HCT116 (cell line): ENCODE measurements at regions not wholly inside any gene's neighbourhood (a gene's known extent, or its start where the extent isn't known, plus 50 kb on each side); places are given as distances from the start of the nearest gene placed in this dataset.

Experiments
- ATAC-seq: fragments of 200-7000 bp; cut with Tn5 transposase; 2 replicates; pipeline ENCODE4 v1.9.1; 2020; ENCODE audit warnings: mild to moderate bottlenecking, moderate library complexity
- BruUV-seq: library from RNA; stranded (reverse); fragments of 400-500 nt; replicated peaks from 2 replicates; lab custom pipeline; 2021; lab: Mats Ljungman, UMichigan
- CTCF ChIA-PET: fragments of 300-600 bp; sonication (Branson Sonifier 250); formaldehyde crosslinking; loops from one replicate; lab custom pipeline; 2021; ENCODE audit warnings: antibody characterized with exemption; lab: Charles Lee
- POLR2A ChIA-PET: fragments of 300-600, 350-600 bp; sonication (Branson Sonifier 250); formaldehyde crosslinking; loops from one replicate; lab custom pipeline; 2021; ENCODE audit warnings: antibody characterized with exemption; lab: Charles Lee
- RAD21 ChIA-PET, 2 experiments: fragments of 300-600 bp; sonication (Branson Sonifier 250); formaldehyde crosslinking; loops; one replicate each; lab custom pipeline; 2023; ENCODE audit warnings: low total read pairs in 2 of 2; ENCODE audit not compliant: uncharacterized antibody in 2 of 2, unreplicated experiment in 2 of 2, low non-redundant PET in 1 of 2; lab: Charles Lee
- DNase-seq: peaks from one replicate; pipeline ENCODE4 v3.0.0-alpha.2; 2010; ENCODE audit warnings: low read depth, low spot score
- H2AFZ ChIP-seq: fragments of 200-600 bp; shearing (Covaris generic), sonication (generic); 2 replicates; pipeline ENCODE4 v1.6.1; 2017; ENCODE audit warnings: low read depth, mixed run types, mixed read lengths, antibody characterized with exemption, low read length; ENCODE audit not compliant: poor library complexity, severe bottlenecking
- H3K27ac ChIP-seq: 2 replicates; pipeline ENCODE4 v1.5.1; 2012; ENCODE audit warnings: low read depth, low read length
- H3K27me3 ChIP-seq: fragments of 200-600 bp; sonication (generic); 2 replicates; pipeline ENCODE4 v1.6.1; 2016; ENCODE audit warnings: mixed run types, low read length, mixed read lengths; ENCODE audit not compliant: insufficient read depth
- H3K36me3 ChIP-seq, 2 experiments: fragments of 200-500 bp in 1 of 2; fragments of 200-600 bp in 1 of 2; sonication (Bioruptor generic) in 1 of 2; sonication (generic) in 1 of 2; 2 replicates each; pipeline versions ENCODE4 v1.5.1 to v1.6.1; 2014 to 2016; ENCODE audit warnings: low read length in 2 of 2, inconsistent platforms in 1 of 2, mixed read lengths in 1 of 2, mixed run types in 1 of 2; ENCODE audit not compliant: insufficient read depth in 2 of 2, control insufficient read depth in 1 of 2
- H3K4me1 ChIP-seq, 2 experiments: fragments of 200-600 bp in 1 of 2; sonication (generic) in 1 of 2; 2 replicates each; pipeline versions ENCODE4 v1.5.1 to v1.6.1; 2012 to 2017; ENCODE audit warnings: low read length in 2 of 2, inconsistent platforms in 1 of 2, mild to moderate bottlenecking in 1 of 2, mixed read lengths in 1 of 2, mixed run types in 1 of 2, moderate library complexity in 1 of 2; ENCODE audit not compliant: insufficient read depth in 2 of 2, control insufficient read depth in 1 of 2
- H3K4me2 ChIP-seq: fragments of 200-600 bp; sonication (generic); 2 replicates; pipeline ENCODE4 v1.6.1; 2017; ENCODE audit warnings: mixed run types, low read length, mixed read lengths
- H3K4me3 ChIP-seq, 2 experiments: fragments of 200-600 bp in 1 of 2; sonication (generic) in 1 of 2; replicated peaks in 1 of 2; 2 replicates each; pipeline ENCODE4 v1.5.1; 2011 to 2016; ENCODE audit warnings: low read length in 2 of 2, control low read depth in 1 of 2, low read depth in 1 of 2, mild to moderate bottlenecking in 1 of 2, mixed read lengths in 1 of 2, mixed run types in 1 of 2
- H3K79me2 ChIP-seq: fragments of 200-600 bp; sonication (generic); 2 replicates; pipeline ENCODE4 v1.6.1; 2017; ENCODE audit warnings: mild to moderate bottlenecking, mixed run types, low read length, moderate library complexity, mixed read lengths; ENCODE audit not compliant: insufficient read depth
- H3K9ac ChIP-seq: fragments of 200-600 bp; sonication (generic); 2 replicates; pipeline ENCODE4 v1.6.1; 2016; ENCODE audit warnings: low read length, mixed read lengths
- H3K9me2 ChIP-seq: fragments of 200-600 bp; sonication (generic), shearing (Covaris generic); 2 replicates; pipeline ENCODE4 v1.6.1; 2017; ENCODE audit warnings: mixed run types, mild to moderate bottlenecking, moderate library complexity; ENCODE audit not compliant: insufficient read depth
- H3K9me3 ChIP-seq, 2 experiments: fragments of 200-500 bp in 1 of 2; fragments of 200-600 bp in 1 of 2; sonication (Bioruptor generic) in 1 of 2; sonication (generic) in 1 of 2; 2 replicates each; pipeline ENCODE4 v1.6.1; 2014 to 2017; ENCODE audit warnings: low read length in 2 of 2, mixed read lengths in 2 of 2, inconsistent platforms in 1 of 2, low read depth in 1 of 2, mild to moderate bottlenecking in 1 of 2, mixed run types in 1 of 2, moderate library complexity in 1 of 2; ENCODE audit not compliant: control insufficient read depth in 1 of 2, insufficient read depth in 1 of 2
- H4K20me1 ChIP-seq: fragments of 200-600 bp; sonication (generic), shearing (Covaris generic); 2 replicates; pipeline ENCODE4 v1.6.1; 2017; ENCODE audit warnings: mixed run types, mild to moderate bottlenecking, moderate library complexity; ENCODE audit not compliant: insufficient read depth
- CBX3 ChIP-seq: IDR thresholded peaks from 2 replicates; pipeline ENCODE4 v1.6.1; 2012; ENCODE audit warnings: low read depth
- ELF1 ChIP-seq: IDR thresholded peaks from 2 replicates; pipeline ENCODE4 v1.6.1; 2012; ENCODE audit warnings: low read depth, borderline replicate concordance
- EZH2 ChIP-seq: fragments of 200-600 bp; sonication (generic); IDR thresholded peaks from 2 replicates; pipeline ENCODE4 v1.6.1; 2017; ENCODE audit warnings: antibody characterized with exemption, mixed run types
- JUND ChIP-seq: IDR thresholded peaks from 2 replicates; pipeline ENCODE4 v1.6.1; 2012
- MAX ChIP-seq: IDR thresholded peaks from 2 replicates; pipeline ENCODE4 v1.6.1; 2012
- RAD21 ChIP-seq: IDR thresholded peaks from 2 replicates; pipeline ENCODE4 v1.6.1; 2012; ENCODE audit warnings: low read depth, mild to moderate bottlenecking
- REST ChIP-seq: IDR thresholded peaks from 2 replicates; pipeline ENCODE4 v1.6.1; 2012; ENCODE audit warnings: low read depth
- SIN3A ChIP-seq: IDR thresholded peaks from 2 replicates; pipeline ENCODE4 v1.6.1; 2012; ENCODE audit warnings: low read depth
- SP1 ChIP-seq: IDR thresholded peaks from 2 replicates; pipeline ENCODE4 v1.6.1; 2012; ENCODE audit warnings: low read depth
- SRF ChIP-seq: IDR thresholded peaks from 2 replicates; pipeline ENCODE4 v1.6.1; 2012; ENCODE audit warnings: low read depth
- TCF7L2 ChIP-seq: IDR thresholded peaks from 2 replicates; pipeline ENCODE4 v1.7.0; 2011; ENCODE audit warnings: borderline replicate concordance, inconsistent platforms; ENCODE audit not compliant: insufficient read depth, insufficient read length; ENCODE audit errors: extremely low read depth
- YY1 ChIP-seq: IDR thresholded peaks from 2 replicates; pipeline ENCODE4 v1.6.1; 2011; ENCODE audit warnings: low read length, low read depth, moderate library complexity, mild to moderate bottlenecking; ENCODE audit not compliant: insufficient replicate concordance; ENCODE audit errors: extremely low read depth
- ZNF274 ChIP-seq: fragments of 200-500 bp; sonication (Bioruptor generic); IDR thresholded peaks from 2 replicates; pipeline ENCODE4 v1.6.1; 2014; ENCODE audit warnings: mild to moderate bottlenecking, low read depth, low read length, inconsistent platforms
- intact Hi-C: fragments of 100-400 bp; cut with micrococcal nuclease; formaldehyde crosslinking; loops from 2 replicates; pipeline ENCODE4 v1.10.0; 2022

- no peak overlapping the region for H3K27ac ChIP-seq
- RAD21 ChIA-PET: no interaction called here
- no peaks in the 10 kb centered on the region for H3K79me2 ChIP-seq
- no peaks in the 10 kb centered on the region for H3K4me1 ChIP-seq
- H3K36me3 ChIP-seq: no peaks in the 10 kb centered on the region
- TF ChIP-seq SIN3A: no peak
- TF ChIP-seq ZNF274: no peak
- no peak for TF ChIP-seq MAX
- no peak for TF ChIP-seq CBX3
- no peak for TF ChIP-seq JUND
- TF ChIP-seq RAD21: no peak
- no peak for TF ChIP-seq ELF1
- no peak for TF ChIP-seq YY1
- TF ChIP-seq SP1: no peak
- no peak for TF ChIP-seq SRF
- no peak for TF ChIP-seq TCF7L2
- TF ChIP-seq EZH2: no peak
- no peak for TF ChIP-seq REST
- TF ChIP-seq, all 23 proteins: peak for 0
- Histone ChIP-seq H2AFZ (no peak overlapping the region), H3K4me3 (no peak overlapping the region), H3K9me2 (no peaks in the 10 kb centered on the region), H3K27me3 (no peaks in the 10 kb centered on the region), H3K4me2 (no peak overlapping the region), H3K9me3 (no peaks in the 10 kb centered on the region), H3K9ac (no peak overlapping the region), H4K20me1 (no peaks in the 10 kb centered on the region)
- POLR2A ChIA-PET: no interaction called here
- no TSS peak for BruUV-seq
- no peak for DNase-seq
- ATAC-seq: no peak
- intact Hi-C loops: no loop called here
- CTCF ChIA-PET: no interaction called here
Measured at GRCh38 chr2:176514805-176515500, 245.7 kb downstream of the MTX2 start.
